ENCODE measurements at regions not wholly inside any gene's neighbourhood (a gene's known extent, or its start where the extent isn't known, plus 50 kb on each side); places are given as distances from the start of the nearest gene placed in this dataset.

DNA sequence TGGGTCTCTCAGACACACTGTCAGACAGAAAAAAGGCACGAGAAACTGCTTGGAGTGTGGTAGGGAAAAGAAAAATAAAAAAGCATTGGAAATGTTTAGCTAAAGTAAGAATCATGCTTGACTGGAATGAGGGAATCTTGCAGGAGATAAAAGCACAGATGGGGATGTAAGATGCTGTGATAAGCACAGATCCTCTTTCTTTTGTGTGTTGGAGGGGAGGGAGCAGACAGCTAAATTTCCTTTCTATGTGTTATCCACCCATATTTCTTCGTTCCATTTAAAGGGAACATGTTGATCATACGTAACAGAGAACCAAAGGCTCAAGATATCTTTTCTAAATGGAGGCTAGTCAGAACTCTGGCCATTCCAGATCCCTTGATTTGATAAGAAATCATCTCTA is 614.0 kb upstream of the LCORL start:
- TF ChIP-seq, protein P1, sequence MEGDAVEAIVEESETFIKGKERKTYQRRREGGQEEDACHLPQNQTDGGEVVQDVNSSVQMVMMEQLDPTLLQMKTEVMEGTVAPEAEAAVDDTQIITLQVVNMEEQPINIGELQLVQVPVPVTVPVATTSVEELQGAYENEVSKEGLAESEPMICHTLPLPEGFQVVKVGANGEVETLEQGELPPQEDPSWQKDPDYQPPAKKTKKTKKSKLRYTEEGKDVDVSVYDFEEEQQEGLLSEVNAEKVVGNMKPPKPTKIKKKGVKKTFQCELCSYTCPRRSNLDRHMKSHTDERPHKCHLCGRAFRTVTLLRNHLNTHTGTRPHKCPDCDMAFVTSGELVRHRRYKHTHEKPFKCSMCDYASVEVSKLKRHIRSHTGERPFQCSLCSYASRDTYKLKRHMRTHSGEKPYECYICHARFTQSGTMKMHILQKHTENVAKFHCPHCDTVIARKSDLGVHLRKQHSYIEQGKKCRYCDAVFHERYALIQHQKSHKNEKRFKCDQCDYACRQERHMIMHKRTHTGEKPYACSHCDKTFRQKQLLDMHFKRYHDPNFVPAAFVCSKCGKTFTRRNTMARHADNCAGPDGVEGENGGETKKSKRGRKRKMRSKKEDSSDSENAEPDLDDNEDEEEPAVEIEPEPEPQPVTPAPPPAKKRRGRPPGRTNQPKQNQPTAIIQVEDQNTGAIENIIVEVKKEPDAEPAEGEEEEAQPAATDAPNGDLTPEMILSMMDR (conservative IDR thresholded peaks at IDR 0.05; ENCODE audit: low read length), result no peak
- TF ChIP-seq EZH2phosphoT487 (IDR thresholded peaks at IDR 0.05; ENCODE audit: borderline replicate concordance), result no peak

All from Loucy (cell line).